Spleen (tissue), 7 donors: ENCODE measurements at regions not wholly inside any gene's neighbourhood (a gene's known extent, or its start where the extent isn't known, plus 50 kb on each side); places are given as distances from the start of the nearest gene placed in this dataset.

ENCODE experiments used
- CTCF ChIP-seq, 11 experiments: fragments of 200-600 bp in 7 of 11; fragments of 450-650 bp in 4 of 11; sonication (generic) in 4 of 11; IDR thresholded peaks in 8 of 11; conservative IDR thresholded peaks in 3 of 11; 1 replicate in 7 of 11; 2 replicates in 4 of 11; pipeline versions ENCODE4 v1.4.0 to v1.8.0; 2016 to 2021; ENCODE audit warnings: antibody characterized with exemption in 11 of 11, inconsistent platforms in 4 of 11, mild to moderate bottlenecking in 1 of 11
- POLR2A ChIP-seq, 3 donors: fragments of 450-650 bp; IDR thresholded peaks; one replicate each; pipeline ENCODE4 v1.5.1; 2017; ENCODE audit warnings: antibody characterized with exemption in 3 of 3, mild to moderate bottlenecking in 1 of 3
- POLR2AphosphoS5 ChIP-seq, 3 donors: sonication (generic); formaldehyde crosslinking; IDR thresholded peaks; one replicate each; pipeline ENCODE4 v1.5.1; 2017; ENCODE audit warnings: antibody characterized with exemption in 3 of 3
- donor health status: DM: no; HTN: no; CAD: no; lungs with moderate emphysema.
- donor health status: DM: no; HTN: no; CAD: no.
- donor health status: DM: no; HTN: no; CAD: no.

GRCh38 chr17:62154909-62155308, 89.8 kb upstream of the MED13 start:
- no peak for TF ChIP-seq CTCF (IDR thresholded peaks at IDR 0.05 in 8 of 11, conservative IDR thresholded peaks at IDR 0.05 in 3 of 11)
- TF ChIP-seq POLR2AphosphoS5 (IDR thresholded peaks at IDR 0.05): no peak
- no peak for TF ChIP-seq POLR2A (IDR thresholded peaks at IDR 0.05)
